Pancreas (tissue), 10 donors: ENCODE measurements at regions not wholly inside any gene's neighbourhood (a gene's known extent, or its start where the extent isn't known, plus 50 kb on each side); places are given as distances from the start of the nearest gene placed in this dataset.
"Not testable (repeated sequence)": the region's sequence is repeated elsewhere in the genome, so short reads cannot be mapped to it uniquely, and the experiment has no call there.

Experiments
- ATAC-seq, 4 donors: fragments of 200-7000 bp; cut with Tn5 transposase; one replicate each; pipeline versions ENCODE4 v1.8.0 to v1.9.1; 2020; ENCODE audit warnings: mild to moderate bottlenecking in 4 of 4, moderate library complexity in 4 of 4
- DNase-seq, 6 donors: peaks; one replicate each; pipeline ENCODE4 v3.0.0-alpha.2; 2020
- FAIRE-seq: peaks from 2 replicates; lab custom pipeline; 2012; peaks lifted over from hg19 to GRCh38; lab: Jason Lieb, UNC
- H3K27ac ChIP-seq, 4 donors: fragments of 200-600 bp; sonication (generic); 1 replicate in 3 of 4; 2 replicates in 1 of 4; pipeline versions ENCODE4 v1.5.0 to v1.8.0; 2020
- H3K27me3 ChIP-seq, 4 donors: fragments of 200-600 bp; one replicate each; pipeline ENCODE4 v1.8.0; 2021
- H3K36me3 ChIP-seq, 3 donors: fragments of 200-600 bp; sonication (generic) in 1 of 3; one replicate each; pipeline versions ENCODE4 v1.5.0 to v1.8.0; 2020 to 2021
- H3K4me1 ChIP-seq, 3 donors: fragments of 200-600 bp; one replicate each; pipeline ENCODE4 v1.8.0; 2021
- H3K4me3 ChIP-seq, 4 donors: fragments of 200-600 bp; sonication (generic) in 2 of 4; one replicate each; pipeline versions ENCODE4 v1.5.0 to v1.8.0; 2020 to 2021
- H3K9me3 ChIP-seq, 4 donors: fragments of 200-600 bp; one replicate each; pipeline ENCODE4 v1.8.0; 2021
- WGBS, 2 donors: extraction: QIAGEN DNeasy Blood & Tissue Kit; methylation state at CpG; one replicate each; pipeline ENCODE4 v1.1.7; 2013; 5-methylcytosine and 5-hydroxymethylcytosine counted together
- intact Hi-C, 3 donors: fragments of 100-400 bp; cut with DNase I; formaldehyde crosslinking; loops; one replicate each; pipeline versions ENCODE4 v1.11.1 to v1.14.2; 2022
- TF ChIP-seq, protein P1 (sequence below), 4 donors: fragments of 200-600 bp; sonication (generic) in 3 of 4; IDR thresholded peaks; one replicate each; pipeline versions ENCODE4 v1.5.0 to v1.8.0; 2021; ENCODE audit warnings: antibody characterized with exemption in 4 of 4
- donor health status: healthy with polysubstance abuse.
- donor health status: DM: no; HTN: no; CAD: no; lungs with moderate emphysema.
- donor health status: DM: no; HTN: no; CAD: no.
- donor health status: control.
- donor health status: control.
- donor health status: Bipolar disorder and iron deficiency.
- donor health status: DM: yes; HTN: yes; CAD: no.
- donor health status: DM: no; HTN: no; CAD: no.
- donor health status: DM: no; HTN: no; CAD: no.
- donor health status: DM: yes; HTN: yes; CAD: no.

DNA sequence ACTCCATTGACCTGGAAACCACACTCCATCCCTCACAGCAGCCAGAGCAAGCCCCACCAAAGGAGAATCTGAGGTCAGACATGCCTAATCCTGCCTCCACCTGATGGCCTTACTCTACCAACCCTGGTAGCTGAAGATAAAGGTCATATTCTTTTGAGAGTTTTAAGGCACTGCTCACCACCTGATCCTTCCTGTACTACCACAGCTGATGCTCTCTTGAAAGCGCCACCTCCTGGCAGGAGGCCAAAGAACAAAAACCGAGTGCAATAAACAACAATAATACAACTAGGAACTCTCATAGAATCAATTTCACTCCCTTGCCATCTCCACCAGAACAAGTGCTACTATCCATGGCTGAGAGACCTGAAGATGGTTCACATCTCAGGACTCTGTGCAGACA lies 301.6 kb downstream of the NAF1 start:
- ATAC-seq, result no peak
- no peak overlapping the region for H3K4me3 ChIP-seq
- no peak overlapping the region for H3K27ac ChIP-seq
- TF ChIP-seq, protein P1, sequence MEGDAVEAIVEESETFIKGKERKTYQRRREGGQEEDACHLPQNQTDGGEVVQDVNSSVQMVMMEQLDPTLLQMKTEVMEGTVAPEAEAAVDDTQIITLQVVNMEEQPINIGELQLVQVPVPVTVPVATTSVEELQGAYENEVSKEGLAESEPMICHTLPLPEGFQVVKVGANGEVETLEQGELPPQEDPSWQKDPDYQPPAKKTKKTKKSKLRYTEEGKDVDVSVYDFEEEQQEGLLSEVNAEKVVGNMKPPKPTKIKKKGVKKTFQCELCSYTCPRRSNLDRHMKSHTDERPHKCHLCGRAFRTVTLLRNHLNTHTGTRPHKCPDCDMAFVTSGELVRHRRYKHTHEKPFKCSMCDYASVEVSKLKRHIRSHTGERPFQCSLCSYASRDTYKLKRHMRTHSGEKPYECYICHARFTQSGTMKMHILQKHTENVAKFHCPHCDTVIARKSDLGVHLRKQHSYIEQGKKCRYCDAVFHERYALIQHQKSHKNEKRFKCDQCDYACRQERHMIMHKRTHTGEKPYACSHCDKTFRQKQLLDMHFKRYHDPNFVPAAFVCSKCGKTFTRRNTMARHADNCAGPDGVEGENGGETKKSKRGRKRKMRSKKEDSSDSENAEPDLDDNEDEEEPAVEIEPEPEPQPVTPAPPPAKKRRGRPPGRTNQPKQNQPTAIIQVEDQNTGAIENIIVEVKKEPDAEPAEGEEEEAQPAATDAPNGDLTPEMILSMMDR (IDR thresholded peaks at IDR 0.05), result no peak
- intact Hi-C loops, result no loop called here
- DNase-seq, result no peak
- no peaks in the 10 kb centered on the region for H3K36me3 ChIP-seq
- no peaks in the 10 kb centered on the region for H3K4me1 ChIP-seq
- FAIRE-seq, result no peak
- WGBS, 2 donors, result 63 to 76% methylated on average over 2 of the region's 2 CpGs
- no peaks in the 10 kb centered on the region for H3K9me3 ChIP-seq
- no peaks in the 10 kb centered on the region for H3K27me3 ChIP-seq

DNA sequence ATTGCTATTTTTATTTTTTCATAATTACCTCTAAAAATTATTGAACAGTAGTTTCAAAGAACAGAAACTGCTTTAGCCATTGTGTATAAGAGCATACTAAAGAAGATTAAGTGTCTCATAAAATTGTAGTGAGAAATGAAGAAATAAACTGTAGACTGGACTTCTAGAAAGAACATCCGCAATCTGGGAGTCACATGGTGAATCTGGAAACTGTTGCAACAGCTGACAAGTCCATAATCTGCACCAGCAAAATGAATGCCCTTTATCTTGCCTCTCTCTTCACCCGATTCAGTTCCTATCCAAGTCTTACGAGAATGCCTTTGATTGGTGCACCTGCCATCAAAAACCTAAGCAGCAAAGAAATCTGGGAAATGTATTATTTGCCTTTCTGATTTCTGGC lies 312.9 kb downstream of the NAF1 start:
- H3K36me3 ChIP-seq, result no peaks in the 10 kb centered on the region
- no peak overlapping the region for H3K27ac ChIP-seq
- H3K9me3 ChIP-seq, result no peaks in the 10 kb centered on the region
- intact Hi-C loops, result no loop called here
- FAIRE-seq (no peak), ATAC-seq (no peak), DNase-seq (no peak)
- H3K27me3 ChIP-seq, result no peaks in the 10 kb centered on the region
- no peaks in the 10 kb centered on the region for H3K4me1 ChIP-seq
- TF ChIP-seq, protein P1 (IDR thresholded peaks at IDR 0.05), result no peak
- WGBS, 2 donors, result 45 to 69% methylated on average over 3 of the region's 3 CpGs
- no peak overlapping the region for H3K4me3 ChIP-seq

DNA sequence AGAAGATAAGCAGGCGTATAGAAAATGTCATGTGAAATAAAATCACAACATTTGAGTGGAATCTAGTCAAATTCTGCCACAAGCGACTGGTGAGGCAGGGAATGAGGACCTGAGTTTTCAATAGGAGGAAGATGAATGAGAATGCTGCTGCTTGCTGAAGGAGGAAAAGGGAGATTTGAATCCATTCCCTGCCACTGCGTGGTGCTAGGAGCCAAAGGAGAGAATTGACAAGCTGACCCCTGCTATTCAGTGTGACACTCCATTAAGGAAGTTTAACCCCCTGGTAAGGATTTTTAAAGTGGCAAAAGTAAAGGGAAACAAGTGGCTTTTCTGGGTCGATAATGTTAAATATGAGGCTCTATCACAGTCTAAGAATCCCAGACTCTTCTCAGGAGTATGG lies 314.0 kb downstream of the NAF1 start:
- DNase-seq (no peak), FAIRE-seq (no peak), ATAC-seq (no peak)
- Histone ChIP-seq H3K27me3 (no peaks in the 10 kb centered on the region), H3K4me1 (no peaks in the 10 kb centered on the region), H3K27ac (no peak overlapping the region), H3K9me3 (no peaks in the 10 kb centered on the region), H3K36me3 (no peaks in the 10 kb centered on the region), H3K4me3 (no peak overlapping the region)
- 48 to 61% methylated on average over 4 of the region's 4 CpGs for WGBS, 2 donors
- intact Hi-C loops, result no loop called here
- TF ChIP-seq, protein P1 (IDR thresholded peaks at IDR 0.05), result no peak

- ATAC-seq, H3K27me3 ChIP-seq, DNase-seq, H3K4me3 ChIP-seq, H3K9me3 ChIP-seq, H3K4me1 ChIP-seq, H3K27ac ChIP-seq, H3K36me3 ChIP-seq, FAIRE-seq, intact Hi-C loops: not testable (repeated sequence)
- WGBS, 2 donors, result 48 to 55% methylated on average over 6 of the region's 6 CpGs
Measured at GRCh38 chr4:162851241-162851758, 315.4 kb downstream of the NAF1 start.

GRCh38 chr4:162849937-162850336 lies 316.8 kb downstream of the NAF1 start:
- FAIRE-seq, result no peak
- Histone ChIP-seq H3K4me3 (no peak overlapping the region), H3K9me3 (no peaks in the 10 kb centered on the region), H3K4me1 (no peaks in the 10 kb centered on the region), H3K27me3 (no peaks in the 10 kb centered on the region), H3K36me3 (no peaks in the 10 kb centered on the region), H3K27ac (no peak overlapping the region)
- no peak for ATAC-seq
- TF ChIP-seq, protein P1 (IDR thresholded peaks at IDR 0.05), result no peak
- intact Hi-C loops, result no loop called here
- no peak for DNase-seq
